ENCODE measurements at regions not wholly inside any gene's neighbourhood (a gene's known extent, or its start where the extent isn't known, plus 50 kb on each side); places are given as distances from the start of the nearest gene placed in this dataset.

DNA sequence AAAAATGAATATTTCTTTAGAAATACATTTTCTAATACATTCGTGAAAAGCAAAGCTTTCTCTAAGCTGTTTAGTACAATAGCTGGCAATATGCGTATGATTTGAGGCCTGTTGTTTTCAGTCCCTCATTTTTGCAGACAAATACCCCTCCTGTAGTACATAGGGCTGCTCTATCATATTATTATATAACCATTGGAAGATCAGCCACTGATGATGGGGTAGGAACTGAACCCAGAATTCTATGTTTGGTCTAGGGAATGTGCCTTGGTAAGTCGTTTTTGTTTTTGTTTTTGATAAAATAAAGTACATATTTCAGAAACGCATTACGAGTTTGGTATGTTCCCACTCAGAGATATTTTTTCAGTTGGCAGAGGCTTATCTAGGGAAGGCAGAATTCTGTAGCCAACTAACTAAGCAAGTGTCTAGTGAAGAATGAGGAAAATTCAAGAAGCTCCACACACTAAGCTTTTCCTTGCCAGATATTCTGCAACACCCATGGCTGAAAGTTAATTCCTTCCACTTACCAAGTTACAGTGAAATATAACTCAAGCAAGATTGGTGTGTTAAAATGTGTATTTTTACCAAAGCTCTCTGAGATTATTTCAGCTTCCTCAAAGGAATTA, 656.9 kb upstream of the MIR17HG start:
- peaks cover 0 to 13% (median 0%) of the 10 kb centered on the region in 5 donors for H3K4me1 ChIP-seq (ENCODE audit: control insufficient read depth in 5 of 5, insufficient read depth in 5 of 5, low read length in 5 of 5)
- H3K36me3 ChIP-seq (ENCODE audit: control insufficient read depth in 5 of 5, insufficient read depth in 5 of 5, low read length in 5 of 5): no peaks in the 10 kb centered on the region
- H3K9ac ChIP-seq (ENCODE audit: low read length in 5 of 5): no peak overlapping the region
- H3K27me3 ChIP-seq (ENCODE audit: control insufficient read depth in 5 of 5, insufficient read depth in 4 of 5, low read length in 5 of 5): no peaks in the 10 kb centered on the region
- no peak overlapping the region for H3K4me3 ChIP-seq (ENCODE audit: low read depth in 1 of 5, low read length in 5 of 5)
- no peak overlapping the region for H3K27ac ChIP-seq (ENCODE audit: low read depth, low read length)
- no peaks in the 10 kb centered on the region for H3K9me3 ChIP-seq (ENCODE audit: control insufficient read depth in 5 of 5, low read length in 5 of 5)

DNA sequence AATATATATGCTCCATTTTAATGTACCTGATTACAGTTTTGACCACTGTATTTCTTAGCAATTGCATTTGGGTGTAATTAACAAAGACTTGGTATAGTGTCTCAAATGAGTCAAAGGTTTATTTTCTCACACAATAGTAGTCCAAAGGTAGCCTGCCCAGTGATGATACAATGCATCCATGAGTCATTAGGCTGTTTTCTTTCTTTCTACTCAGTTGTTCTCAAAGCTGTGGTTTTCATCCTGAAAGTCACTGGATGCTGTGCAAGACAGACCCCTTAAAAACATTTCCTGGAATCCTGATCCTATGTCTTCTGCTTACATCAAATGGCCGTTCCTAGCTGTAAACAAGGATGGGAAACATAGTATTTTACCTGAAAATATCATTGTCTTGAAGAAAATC, 651.2 kb upstream of the MIR17HG start:
- H3K4me1 ChIP-seq (ENCODE audit: control insufficient read depth in 5 of 5, insufficient read depth in 5 of 5, low read length in 5 of 5): peaks cover 0 to 1% (median 0%) of the 10 kb centered on the region in 5 donors
- no peak overlapping the region for H3K9ac ChIP-seq (ENCODE audit: low read length in 5 of 5)
- H3K4me3 ChIP-seq (ENCODE audit: low read depth in 1 of 5, low read length in 5 of 5): no peak overlapping the region
- H3K36me3 ChIP-seq (ENCODE audit: control insufficient read depth in 5 of 5, insufficient read depth in 5 of 5, low read length in 5 of 5): no peaks in the 10 kb centered on the region
- peaks cover 0 to 4% (median 0%) of the 10 kb centered on the region in 5 donors for H3K9me3 ChIP-seq (ENCODE audit: control insufficient read depth in 5 of 5, low read length in 5 of 5)
- H3K27ac ChIP-seq (ENCODE audit: low read depth, low read length): no peak overlapping the region
- no peaks in the 10 kb centered on the region for H3K27me3 ChIP-seq (ENCODE audit: control insufficient read depth in 5 of 5, insufficient read depth in 4 of 5, low read length in 5 of 5)

GRCh38 chr13:90696656-90697055, 650.8 kb upstream of the MIR17HG start:
- no peak overlapping the region for H3K27ac ChIP-seq (ENCODE audit: low read depth, low read length)
- no peaks in the 10 kb centered on the region for H3K27me3 ChIP-seq (ENCODE audit: control insufficient read depth in 5 of 5, insufficient read depth in 4 of 5, low read length in 5 of 5)
- no peaks in the 10 kb centered on the region for H3K36me3 ChIP-seq (ENCODE audit: control insufficient read depth in 5 of 5, insufficient read depth in 5 of 5, low read length in 5 of 5)
- peaks cover 0 to 4% (median 0%) of the 10 kb centered on the region in 5 donors for H3K9me3 ChIP-seq (ENCODE audit: control insufficient read depth in 5 of 5, low read length in 5 of 5)
- no peak overlapping the region for H3K4me3 ChIP-seq (ENCODE audit: low read depth in 1 of 5, low read length in 5 of 5)
- no peak overlapping the region for H3K9ac ChIP-seq (ENCODE audit: low read length in 5 of 5)
- H3K4me1 ChIP-seq (ENCODE audit: control insufficient read depth in 5 of 5, insufficient read depth in 5 of 5, low read length in 5 of 5): no peaks in the 10 kb centered on the region

DNA sequence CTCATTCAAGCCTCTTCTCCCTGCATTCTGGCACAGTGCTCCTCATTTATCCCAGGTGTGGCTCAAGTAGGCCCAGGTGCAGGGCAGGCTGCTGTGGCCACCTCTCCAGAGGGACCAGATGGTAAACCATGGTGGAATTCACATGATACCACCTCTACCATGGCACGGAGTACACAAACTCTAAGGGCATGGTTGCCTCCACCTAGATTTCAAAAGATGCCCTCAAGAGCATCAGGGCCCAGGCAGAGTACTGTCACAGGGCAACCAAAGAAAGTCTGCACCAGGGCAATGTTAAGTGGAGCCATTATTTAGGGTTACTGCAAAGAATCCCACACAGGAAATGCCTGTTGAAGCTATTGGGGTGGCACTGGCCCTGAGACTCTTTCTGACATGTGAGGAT, 647.1 kb upstream of the MIR17HG start:
- no peaks in the 10 kb centered on the region for H3K36me3 ChIP-seq (ENCODE audit: control insufficient read depth in 5 of 5, insufficient read depth in 5 of 5, low read length in 5 of 5)
- H3K9ac ChIP-seq (ENCODE audit: low read length in 5 of 5): no peak overlapping the region
- no peaks in the 10 kb centered on the region for H3K27me3 ChIP-seq (ENCODE audit: control insufficient read depth in 5 of 5, insufficient read depth in 4 of 5, low read length in 5 of 5)
- H3K4me1 ChIP-seq (ENCODE audit: control insufficient read depth in 5 of 5, insufficient read depth in 5 of 5, low read length in 5 of 5): no peaks in the 10 kb centered on the region
- peaks cover 0 to 4% (median 0%) of the 10 kb centered on the region in 5 donors for H3K9me3 ChIP-seq (ENCODE audit: control insufficient read depth in 5 of 5, low read length in 5 of 5)
- no peak overlapping the region for H3K4me3 ChIP-seq (ENCODE audit: low read depth in 1 of 5, low read length in 5 of 5)
- H3K27ac ChIP-seq (ENCODE audit: low read depth, low read length): no peak overlapping the region

DNA sequence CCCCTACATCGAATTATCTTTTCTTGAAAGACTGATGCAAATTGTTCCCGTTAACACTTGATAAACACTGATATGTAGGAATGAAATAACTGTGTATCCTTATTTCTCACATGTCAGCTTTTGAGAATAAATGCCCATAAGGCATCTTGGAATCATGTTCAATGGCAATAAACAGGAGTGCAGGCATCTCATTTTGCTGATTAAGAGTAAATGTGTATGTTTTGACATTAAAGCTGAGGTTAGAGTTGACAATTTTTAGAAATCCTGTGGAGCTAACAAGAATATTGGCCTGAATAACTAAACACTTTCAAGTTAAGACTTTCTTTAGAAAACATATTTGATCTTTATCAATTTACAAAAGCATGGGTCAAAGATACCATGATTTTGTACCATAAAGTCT, 646.2 kb upstream of the MIR17HG start:
- Histone ChIP-seq H3K36me3 (ENCODE audit: control insufficient read depth in 5 of 5, insufficient read depth in 5 of 5, low read length in 5 of 5) (no peaks in the 10 kb centered on the region), H3K9me3 (ENCODE audit: control insufficient read depth in 5 of 5, low read length in 5 of 5) (peaks cover 0 to 4% (median 0%) of the 10 kb centered on the region in 5 donors), H3K27ac (ENCODE audit: low read depth, low read length) (no peak overlapping the region), H3K4me1 (ENCODE audit: control insufficient read depth in 5 of 5, insufficient read depth in 5 of 5, low read length in 5 of 5) (no peaks in the 10 kb centered on the region), H3K9ac (ENCODE audit: low read length in 5 of 5) (no peak overlapping the region), H3K4me3 (ENCODE audit: low read depth in 1 of 5, low read length in 5 of 5) (no peak overlapping the region), H3K27me3 (ENCODE audit: control insufficient read depth in 5 of 5, insufficient read depth in 4 of 5, low read length in 5 of 5) (no peaks in the 10 kb centered on the region)

GRCh38 chr13:90702050-90702449, 645.4 kb upstream of the MIR17HG start:
- Histone ChIP-seq H3K4me1 (ENCODE audit: control insufficient read depth in 5 of 5, insufficient read depth in 5 of 5, low read length in 5 of 5) (no peaks in the 10 kb centered on the region), H3K9ac (ENCODE audit: low read length in 5 of 5) (no peak overlapping the region), H3K27ac (ENCODE audit: low read depth, low read length) (no peak overlapping the region), H3K27me3 (ENCODE audit: control insufficient read depth in 5 of 5, insufficient read depth in 4 of 5, low read length in 5 of 5) (no peaks in the 10 kb centered on the region), H3K9me3 (ENCODE audit: control insufficient read depth in 5 of 5, low read length in 5 of 5) (peaks cover 0 to 4% (median 0%) of the 10 kb centered on the region in 5 donors), H3K4me3 (ENCODE audit: low read depth in 1 of 5, low read length in 5 of 5) (no peak overlapping the region), H3K36me3 (ENCODE audit: control insufficient read depth in 5 of 5, insufficient read depth in 5 of 5, low read length in 5 of 5) (no peaks in the 10 kb centered on the region)

DNA sequence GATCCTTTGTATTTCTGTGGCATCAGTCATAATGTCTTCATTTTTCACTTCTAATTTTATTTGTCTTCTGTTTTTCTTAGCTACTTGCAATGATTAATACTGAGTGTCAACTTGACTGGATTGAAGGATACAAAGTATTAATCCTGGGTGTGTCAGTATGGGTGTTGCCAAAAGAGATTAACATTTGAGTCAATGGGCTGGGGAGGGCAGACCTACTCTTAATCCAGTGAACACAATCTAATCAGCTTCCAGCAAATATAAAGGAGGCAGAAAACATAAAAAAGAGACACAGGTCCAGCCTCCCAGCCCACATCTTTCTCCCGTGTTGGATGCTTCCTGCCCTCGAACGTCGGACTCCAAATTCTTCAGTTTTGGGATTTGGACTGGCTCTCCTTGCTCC, 640.9 kb upstream of the MIR17HG start:
- Histone ChIP-seq H3K36me3 (ENCODE audit: control insufficient read depth in 5 of 5, insufficient read depth in 5 of 5, low read length in 5 of 5) (no peaks in the 10 kb centered on the region), H3K9ac (ENCODE audit: low read length in 5 of 5) (no peak overlapping the region), H3K27ac (ENCODE audit: low read depth, low read length) (no peak overlapping the region), H3K4me1 (ENCODE audit: control insufficient read depth in 5 of 5, insufficient read depth in 5 of 5, low read length in 5 of 5) (no peaks in the 10 kb centered on the region), H3K27me3 (ENCODE audit: control insufficient read depth in 5 of 5, insufficient read depth in 4 of 5, low read length in 5 of 5) (no peaks in the 10 kb centered on the region), H3K4me3 (ENCODE audit: low read depth in 1 of 5, low read length in 5 of 5) (no peak overlapping the region), H3K9me3 (ENCODE audit: control insufficient read depth in 5 of 5, low read length in 5 of 5) (no peaks in the 10 kb centered on the region)

DNA sequence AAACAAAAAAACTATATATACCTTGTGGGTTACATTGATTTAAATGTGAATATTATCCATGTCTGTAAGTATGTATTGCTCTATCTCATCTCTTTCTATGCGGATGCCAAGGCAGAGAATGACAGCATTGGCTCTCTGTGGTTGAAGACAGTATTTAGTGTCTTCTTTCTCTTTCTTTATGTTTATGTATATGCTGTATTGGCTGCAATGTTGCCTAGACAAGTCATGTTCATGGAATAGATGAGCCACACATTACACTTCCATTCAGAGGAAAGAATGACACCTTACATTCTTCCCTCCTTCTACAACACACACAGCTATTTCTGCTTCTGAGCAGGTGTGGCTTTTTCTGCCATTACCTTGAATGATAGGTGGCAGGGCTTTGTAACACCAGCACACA, 639.4 kb upstream of the MIR17HG start:
- Histone ChIP-seq H3K27ac (ENCODE audit: low read depth, low read length) (no peak overlapping the region), H3K9me3 (ENCODE audit: control insufficient read depth in 5 of 5, low read length in 5 of 5) (no peaks in the 10 kb centered on the region), H3K36me3 (ENCODE audit: control insufficient read depth in 5 of 5, insufficient read depth in 5 of 5, low read length in 5 of 5) (no peaks in the 10 kb centered on the region), H3K4me1 (ENCODE audit: control insufficient read depth in 5 of 5, insufficient read depth in 5 of 5, low read length in 5 of 5) (no peaks in the 10 kb centered on the region), H3K9ac (ENCODE audit: low read length in 5 of 5) (no peak overlapping the region), H3K27me3 (ENCODE audit: control insufficient read depth in 5 of 5, insufficient read depth in 4 of 5, low read length in 5 of 5) (no peaks in the 10 kb centered on the region), H3K4me3 (ENCODE audit: low read depth in 1 of 5, low read length in 5 of 5) (no peak overlapping the region)

DNA sequence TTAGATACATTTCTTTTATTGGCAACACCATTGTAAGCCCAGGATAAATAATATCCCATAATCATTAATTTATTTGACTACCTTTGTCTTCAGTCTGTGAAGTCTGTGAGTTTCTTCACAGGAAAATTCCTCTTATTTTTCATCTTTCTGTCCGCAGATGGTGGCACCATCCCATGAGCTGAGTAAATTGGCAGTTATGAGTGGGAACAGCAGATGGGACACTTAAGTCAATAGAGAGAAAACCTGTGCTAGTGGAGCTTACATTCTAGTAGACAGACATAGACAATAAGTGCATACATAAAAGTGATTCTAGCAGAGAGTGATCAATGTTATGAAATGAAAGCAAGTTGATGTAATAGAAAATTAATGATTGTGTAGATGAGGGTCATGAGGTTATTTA, 638.2 kb upstream of the MIR17HG start:
- no peaks in the 10 kb centered on the region for H3K9me3 ChIP-seq (ENCODE audit: control insufficient read depth in 5 of 5, low read length in 5 of 5)
- no peak overlapping the region for H3K4me3 ChIP-seq (ENCODE audit: low read depth in 1 of 5, low read length in 5 of 5)
- H3K4me1 ChIP-seq (ENCODE audit: control insufficient read depth in 5 of 5, insufficient read depth in 5 of 5, low read length in 5 of 5): no peaks in the 10 kb centered on the region
- H3K27me3 ChIP-seq (ENCODE audit: control insufficient read depth in 5 of 5, insufficient read depth in 4 of 5, low read length in 5 of 5): no peaks in the 10 kb centered on the region
- H3K9ac ChIP-seq (ENCODE audit: low read length in 5 of 5): no peak overlapping the region
- no peaks in the 10 kb centered on the region for H3K36me3 ChIP-seq (ENCODE audit: control insufficient read depth in 5 of 5, insufficient read depth in 5 of 5, low read length in 5 of 5)
- H3K27ac ChIP-seq (ENCODE audit: low read depth, low read length): no peak overlapping the region

- H3K36me3 ChIP-seq (ENCODE audit: control insufficient read depth in 5 of 5, insufficient read depth in 5 of 5, low read length in 5 of 5): no peaks in the 10 kb centered on the region
- no peaks in the 10 kb centered on the region for H3K27me3 ChIP-seq (ENCODE audit: control insufficient read depth in 5 of 5, insufficient read depth in 4 of 5, low read length in 5 of 5)
- H3K27ac ChIP-seq (ENCODE audit: low read depth, low read length): no peak overlapping the region
- no peak overlapping the region for H3K9ac ChIP-seq (ENCODE audit: low read length in 5 of 5)
- no peak overlapping the region for H3K4me3 ChIP-seq (ENCODE audit: low read depth in 1 of 5, low read length in 5 of 5)
- no peaks in the 10 kb centered on the region for H3K9me3 ChIP-seq (ENCODE audit: control insufficient read depth in 5 of 5, low read length in 5 of 5)
- no peaks in the 10 kb centered on the region for H3K4me1 ChIP-seq (ENCODE audit: control insufficient read depth in 5 of 5, insufficient read depth in 5 of 5, low read length in 5 of 5)
Measured at GRCh38 chr13:90710164-90710759, 637.2 kb upstream of the MIR17HG start.

All from subcutaneous abdominal adipose tissue (tissue), 5 donors.